ENCODE measurements at regions not wholly inside any gene's neighbourhood (a gene's known extent, or its start where the extent isn't known, plus 50 kb on each side); places are given as distances from the start of the nearest gene placed in this dataset.

DNA sequence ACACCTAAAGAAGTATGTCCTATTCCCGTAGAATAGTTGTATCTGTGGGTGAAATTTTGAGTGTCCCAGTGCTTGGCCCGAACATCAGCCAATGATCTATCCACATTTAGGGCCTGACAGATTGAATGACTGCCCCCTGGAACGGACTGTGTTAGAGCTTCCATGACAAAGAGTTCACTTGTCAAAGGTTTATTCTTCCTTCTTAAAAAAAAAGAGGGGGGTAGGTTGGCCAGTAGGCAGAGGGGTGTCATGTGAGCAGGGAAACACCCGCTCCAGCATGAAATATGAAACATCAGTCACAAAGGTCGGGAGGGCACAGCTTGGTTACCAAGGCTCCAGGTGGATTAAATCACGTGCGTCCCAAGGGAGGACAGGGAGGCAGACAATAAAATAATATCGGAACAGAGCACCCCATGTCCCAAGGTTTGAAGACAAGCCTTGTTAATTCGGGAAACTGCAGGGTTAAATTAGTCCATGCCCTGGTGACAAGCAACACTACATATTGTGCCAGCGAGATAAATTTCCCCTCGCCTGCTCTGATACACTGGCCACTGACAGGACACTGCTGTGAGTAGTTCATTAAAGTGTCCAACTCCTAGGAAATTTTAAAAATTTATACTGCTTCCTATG is 401.2 kb downstream of the IRX1 start:
- Mint-ChIP-seq H3K36me3 (ENCODE audit: low read depth) (no peaks in the 10 kb centered on the region), H3K27ac (no peak overlapping the region), H3K9me3 (ENCODE audit: insufficient read depth) (peaks cover under 1% of the 10 kb centered on the region), H3K27me3 (ENCODE audit: low read depth) (no peaks in the 10 kb centered on the region), H3K4me1 (ENCODE audit: low read depth) (no peaks in the 10 kb centered on the region), H3K4me3 (no peak overlapping the region)
- ChIA-PET POLR2A (no interaction called here), CTCF (no interaction called here)
- ATAC-seq = no peak
- DNase-seq = no peak

- Mint-ChIP-seq H3K4me1 (ENCODE audit: low read depth) (no peaks in the 10 kb centered on the region), H3K4me3 (no peak overlapping the region), H3K27me3 (ENCODE audit: low read depth) (no peaks in the 10 kb centered on the region), H3K9me3 (ENCODE audit: insufficient read depth) (peaks cover 7% of the 10 kb centered on the region), H3K36me3 (ENCODE audit: low read depth) (no peaks in the 10 kb centered on the region), H3K27ac (no peak overlapping the region)
- ATAC-seq (no peak), DNase-seq (no peak)
- CTCF ChIA-PET = no interaction called here
- POLR2A ChIA-PET = no interaction called here
Measured at GRCh38 chr5:3997670-3998069, 402.0 kb downstream of the IRX1 start.

DNA sequence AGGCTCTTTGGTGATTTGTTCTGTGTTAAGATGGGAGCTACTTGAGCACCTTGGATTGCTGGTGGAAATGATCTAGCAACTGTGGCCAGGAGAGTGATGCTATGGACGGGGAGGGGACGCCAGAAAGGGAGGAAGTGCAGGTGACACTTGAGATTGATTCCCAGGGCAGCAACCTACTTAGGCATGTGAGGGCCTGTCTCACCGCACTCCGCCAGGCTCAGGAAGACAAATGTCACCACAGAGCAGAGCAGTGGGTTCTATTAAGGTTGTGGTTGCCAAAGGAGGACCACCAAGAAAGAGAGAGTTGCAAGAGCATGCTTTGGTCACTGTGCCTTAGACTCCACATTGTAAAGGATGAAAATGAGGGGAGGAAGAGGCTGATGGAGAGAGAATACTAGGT is 404.3 kb downstream of the IRX1 start:
- Mint-ChIP-seq H3K36me3 (ENCODE audit: low read depth) (no peaks in the 10 kb centered on the region), H3K27me3 (ENCODE audit: low read depth) (no peaks in the 10 kb centered on the region), H3K4me1 (ENCODE audit: low read depth) (no peaks in the 10 kb centered on the region), H3K4me3 (no peak overlapping the region), H3K27ac (no peak overlapping the region), H3K9me3 (ENCODE audit: insufficient read depth) (peaks cover 7% of the 10 kb centered on the region)
- POLR2A ChIA-PET = no interaction called here
- no peak for DNase-seq
- ATAC-seq = no peak
- CTCF ChIA-PET = no interaction called here

- Mint-ChIP-seq H3K27me3 (ENCODE audit: low read depth) (no peaks in the 10 kb centered on the region), H3K36me3 (ENCODE audit: low read depth) (no peaks in the 10 kb centered on the region), H3K4me3 (no peak overlapping the region), H3K9me3 (ENCODE audit: insufficient read depth) (peaks cover 7% of the 10 kb centered on the region), H3K4me1 (ENCODE audit: low read depth) (no peaks in the 10 kb centered on the region), H3K27ac (no peak overlapping the region)
- DNase-seq = no peak
- POLR2A ChIA-PET = no interaction called here
- CTCF ChIA-PET = no interaction called here
- ATAC-seq = no peak
Measured at GRCh38 chr5:4001004-4001403, 405.4 kb downstream of the IRX1 start.

- peaks cover 7% of the 10 kb centered on the region for H3K9me3 Mint-ChIP-seq (ENCODE audit: insufficient read depth)
- ATAC-seq = no peak
- H3K4me3 Mint-ChIP-seq = no peak overlapping the region
- no peaks in the 10 kb centered on the region for H3K4me1 Mint-ChIP-seq (ENCODE audit: low read depth)
- ChIA-PET POLR2A (no interaction called here), CTCF (no interaction called here)
- no peak overlapping the region for H3K27ac Mint-ChIP-seq
- H3K36me3 Mint-ChIP-seq (ENCODE audit: low read depth) = no peaks in the 10 kb centered on the region
- no peaks in the 10 kb centered on the region for H3K27me3 Mint-ChIP-seq (ENCODE audit: low read depth)
- DNase-seq = no peak
Measured at GRCh38 chr5:4001758-4002533, 406.3 kb downstream of the IRX1 start.

GRCh38 chr5:4005335-4005734 is 409.7 kb downstream of the IRX1 start:
- no peaks in the 10 kb centered on the region for H3K4me1 Mint-ChIP-seq (ENCODE audit: low read depth)
- H3K36me3 Mint-ChIP-seq (ENCODE audit: low read depth) = no peaks in the 10 kb centered on the region
- DNase-seq = no peak
- H3K27me3 Mint-ChIP-seq (ENCODE audit: low read depth) = no peaks in the 10 kb centered on the region
- H3K27ac Mint-ChIP-seq = no peak overlapping the region
- H3K9me3 Mint-ChIP-seq (ENCODE audit: insufficient read depth) = peaks cover 7% of the 10 kb centered on the region
- ChIA-PET CTCF (no interaction called here), POLR2A (no interaction called here)
- no peak overlapping the region for H3K4me3 Mint-ChIP-seq
- ATAC-seq = no peak

DNA sequence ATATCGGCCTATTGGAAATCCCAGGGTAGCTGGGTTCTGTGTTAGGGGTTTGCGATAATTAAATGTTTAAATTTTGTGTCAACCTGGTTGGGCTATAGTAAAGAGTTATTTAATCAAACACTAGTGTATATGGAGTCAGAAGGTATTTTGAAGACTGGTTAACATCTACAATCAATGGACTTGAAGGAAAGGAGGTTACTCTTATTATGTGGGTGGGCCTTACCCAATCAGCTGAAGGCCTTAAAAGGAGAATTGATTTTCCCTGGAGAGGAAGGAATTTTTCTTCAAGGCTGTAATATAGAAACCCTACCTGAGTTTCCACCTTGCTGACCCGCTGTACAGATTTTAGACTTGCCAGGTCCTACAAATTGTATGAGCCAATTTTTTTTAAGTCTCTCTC is 411.4 kb downstream of the IRX1 start:
- POLR2A ChIA-PET = no interaction called here
- no peak overlapping the region for H3K27ac Mint-ChIP-seq
- H3K27me3 Mint-ChIP-seq (ENCODE audit: low read depth) = no peaks in the 10 kb centered on the region
- H3K36me3 Mint-ChIP-seq (ENCODE audit: low read depth) = no peaks in the 10 kb centered on the region
- no peaks in the 10 kb centered on the region for H3K4me1 Mint-ChIP-seq (ENCODE audit: low read depth)
- ATAC-seq (no peak), DNase-seq (no peak)
- CTCF ChIA-PET = no interaction called here
- peaks cover 5% of the 10 kb centered on the region for H3K9me3 Mint-ChIP-seq (ENCODE audit: insufficient read depth)
- H3K4me3 Mint-ChIP-seq = no peak overlapping the region

DNA sequence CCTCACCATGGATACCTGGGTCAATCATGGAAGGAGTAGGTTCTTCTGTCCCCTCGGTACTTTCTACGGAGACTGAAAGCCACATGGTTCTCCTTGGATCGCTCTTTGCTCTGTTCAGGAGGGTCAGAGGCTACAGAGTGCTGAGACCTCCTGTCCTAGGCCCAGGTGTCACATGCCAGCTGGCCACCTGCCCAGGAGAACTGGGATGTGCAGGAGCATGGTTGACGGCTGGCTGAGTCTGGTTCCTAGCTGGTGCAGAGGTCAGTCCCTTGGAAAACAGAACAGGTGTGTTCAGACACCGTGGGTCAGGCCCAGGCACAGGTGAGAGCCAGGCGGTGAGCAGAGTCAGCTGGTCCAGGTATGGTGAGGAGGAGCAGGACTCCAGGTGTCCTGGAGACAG is 416.3 kb downstream of the IRX1 start:
- no peaks in the 10 kb centered on the region for H3K4me1 Mint-ChIP-seq (ENCODE audit: low read depth)
- no peaks in the 10 kb centered on the region for H3K27me3 Mint-ChIP-seq (ENCODE audit: low read depth)
- ChIA-PET POLR2A (no interaction called here), CTCF (no interaction called here)
- H3K36me3 Mint-ChIP-seq (ENCODE audit: low read depth) = no peaks in the 10 kb centered on the region
- DNase-seq (no peak), ATAC-seq (no peak)
- H3K4me3 Mint-ChIP-seq = no peak overlapping the region
- H3K27ac Mint-ChIP-seq = no peak overlapping the region
- H3K9me3 Mint-ChIP-seq (ENCODE audit: insufficient read depth) = peaks cover 4% of the 10 kb centered on the region

- Mint-ChIP-seq H3K4me3 (no peak overlapping the region), H3K9me3 (ENCODE audit: insufficient read depth) (peaks cover 4% of the 10 kb centered on the region), H3K27ac (no peak overlapping the region), H3K4me1 (ENCODE audit: low read depth) (no peaks in the 10 kb centered on the region), H3K27me3 (ENCODE audit: low read depth) (no peaks in the 10 kb centered on the region), H3K36me3 (ENCODE audit: low read depth) (no peaks in the 10 kb centered on the region)
- ChIA-PET POLR2A (no interaction called here), CTCF (no interaction called here)
- no peak for DNase-seq
- no peak for ATAC-seq
Measured at GRCh38 chr5:4013106-4013898, 417.7 kb downstream of the IRX1 start.

GRCh38 chr5:4015709-4016108 is 420.1 kb downstream of the IRX1 start:
- Mint-ChIP-seq H3K27me3 (ENCODE audit: low read depth) (no peaks in the 10 kb centered on the region), H3K4me3 (no peak overlapping the region), H3K36me3 (ENCODE audit: low read depth) (no peaks in the 10 kb centered on the region), H3K4me1 (ENCODE audit: low read depth) (no peaks in the 10 kb centered on the region), H3K27ac (no peak overlapping the region), H3K9me3 (ENCODE audit: insufficient read depth) (peaks cover 9% of the 10 kb centered on the region)
- no peak for ATAC-seq
- CTCF ChIA-PET = no interaction called here
- POLR2A ChIA-PET = no interaction called here
- DNase-seq = no peak

GRCh38 chr5:4017076-4017803 is 421.6 kb downstream of the IRX1 start:
- H3K4me1 Mint-ChIP-seq (ENCODE audit: low read depth) = no peaks in the 10 kb centered on the region
- CTCF ChIA-PET = no interaction called here
- peaks cover 9% of the 10 kb centered on the region for H3K9me3 Mint-ChIP-seq (ENCODE audit: insufficient read depth)
- POLR2A ChIA-PET = no interaction called here
- H3K27ac Mint-ChIP-seq = no peak overlapping the region
- no peak for ATAC-seq
- H3K4me3 Mint-ChIP-seq = no peak overlapping the region
- H3K27me3 Mint-ChIP-seq (ENCODE audit: low read depth) = no peaks in the 10 kb centered on the region
- no peak for DNase-seq
- no peaks in the 10 kb centered on the region for H3K36me3 Mint-ChIP-seq (ENCODE audit: low read depth)

- no peaks in the 10 kb centered on the region for H3K36me3 Mint-ChIP-seq (ENCODE audit: low read depth)
- ChIA-PET CTCF (no interaction called here), POLR2A (no interaction called here)
- H3K27me3 Mint-ChIP-seq (ENCODE audit: low read depth) = no peaks in the 10 kb centered on the region
- H3K27ac Mint-ChIP-seq = no peak overlapping the region
- ATAC-seq (no peak), DNase-seq (no peak)
- H3K4me1 Mint-ChIP-seq (ENCODE audit: low read depth) = no peaks in the 10 kb centered on the region
- peaks cover 13% of the 10 kb centered on the region for H3K9me3 Mint-ChIP-seq (ENCODE audit: insufficient read depth)
- H3K4me3 Mint-ChIP-seq = no peak overlapping the region
Measured at GRCh38 chr5:4018007-4018406, 422.4 kb downstream of the IRX1 start.
